ENCODE measurements at regions not wholly inside any gene's neighbourhood (a gene's known extent, or its start where the extent isn't known, plus 50 kb on each side); places are given as distances from the start of the nearest gene placed in this dataset.

GRCh38 chr1:98035602-98036002 lies 114.8 kb upstream of the DPYD start:
- no peak for TF ChIP-seq CTCF (IDR thresholded peaks at IDR 0.05)
- TF ChIP-seq EP300 (IDR thresholded peaks at IDR 0.05) = no peak
- TF ChIP-seq POLR2A (IDR thresholded peaks at IDR 0.05) = no peak

Measured in ovary (tissue), 3 donors.